Astrocyte of the hippocampus (primary cell): ENCODE measurements at regions not wholly inside any gene's neighbourhood (a gene's known extent, or its start where the extent isn't known, plus 50 kb on each side); places are given as distances from the start of the nearest gene placed in this dataset.
"Not testable (repeated sequence)": the region's sequence is repeated elsewhere in the genome, so short reads cannot be mapped to it uniquely, and the experiment has no call there.

ENCODE experiments used
- DNase-seq: peaks from one replicate; pipeline ENCODE4 v3.0.0; 2011; ENCODE audit warnings: low read depth, low spot score

DNA sequence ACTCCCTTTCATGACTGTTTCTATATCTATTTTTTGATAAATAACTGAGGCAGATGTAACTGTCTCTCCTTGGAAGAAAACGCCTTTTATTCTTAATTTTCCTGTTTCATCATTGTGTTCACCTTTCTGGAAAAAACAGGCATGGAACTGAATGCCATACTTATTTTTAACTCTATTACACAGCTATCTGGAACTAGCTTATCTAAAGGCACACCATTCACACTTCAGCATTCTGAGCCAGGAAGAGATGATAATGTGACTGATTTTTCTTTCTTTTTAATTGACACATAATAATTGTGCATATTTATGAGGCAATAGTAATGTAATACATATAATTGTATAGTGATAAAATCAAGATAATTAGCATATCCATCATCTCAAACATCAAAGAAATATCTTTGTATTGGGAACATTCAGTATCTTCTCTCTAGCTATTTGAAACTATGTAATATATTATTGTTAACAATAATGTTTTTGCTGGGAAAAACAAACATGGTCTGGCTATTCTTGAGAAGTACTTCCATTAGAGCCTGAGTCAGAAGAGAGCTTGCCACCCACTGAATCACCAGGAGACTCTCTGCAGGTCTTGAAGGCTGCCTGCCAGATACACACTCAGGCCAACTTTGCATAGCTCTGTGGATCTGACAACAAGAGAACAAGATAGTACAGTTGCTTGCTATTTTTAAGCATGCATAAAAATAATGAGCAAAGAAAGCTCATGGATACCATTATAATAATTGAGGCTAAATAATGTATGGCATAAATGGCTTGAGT is 501.0 kb upstream of the EDIL3 start:
- DNase-seq: peak; percentile 89

- DNase-seq: no peak
These were observed 497.1 kb upstream of the EDIL3 start for GRCh38 chr5:84881737-84882136.

DNA sequence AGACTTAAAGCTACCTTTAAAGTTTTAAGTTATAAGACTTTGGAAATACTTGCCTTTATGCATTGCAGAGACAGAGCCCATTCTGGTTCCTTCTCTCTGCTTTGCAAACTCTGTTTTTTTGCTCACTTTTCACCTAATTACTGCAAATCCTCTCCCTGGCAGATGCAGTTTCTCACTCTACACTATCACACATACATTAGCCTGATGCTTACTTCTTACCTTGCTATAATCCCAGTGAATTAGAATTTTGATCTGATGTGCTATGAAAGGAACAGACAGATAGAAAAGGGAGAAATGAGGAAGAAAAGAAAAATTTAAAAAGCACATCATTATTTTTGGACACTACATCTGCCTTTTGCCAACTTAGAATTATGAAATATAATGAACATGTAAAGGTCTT is 489.5 kb upstream of the EDIL3 start:
- DNase-seq: no peak

- no peak for DNase-seq
These were observed 488.1 kb upstream of the EDIL3 start for GRCh38 chr5:84872768-84873167.

DNA sequence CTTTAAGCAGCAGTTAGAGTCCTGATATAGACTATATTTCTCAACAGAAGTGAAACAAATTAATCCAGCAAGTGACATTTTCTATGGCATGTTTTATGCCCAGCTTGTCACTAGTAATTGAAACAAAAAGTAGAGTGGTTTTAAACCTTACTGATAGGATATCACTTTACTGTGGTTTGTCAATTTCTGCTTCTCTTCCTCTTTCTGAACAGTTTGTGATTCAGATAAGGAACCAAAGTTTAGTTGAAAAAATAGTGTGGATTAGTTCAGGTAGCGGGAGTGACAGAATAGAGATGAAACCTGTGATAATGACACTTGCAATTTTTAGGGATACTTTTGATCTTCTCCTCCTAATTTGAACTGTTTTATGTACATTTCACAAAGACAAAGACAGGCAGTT is 485.7 kb upstream of the EDIL3 start:
- no peak for DNase-seq

GRCh38 chr5:84869675-84870074 is 485.0 kb upstream of the EDIL3 start:
- DNase-seq: no peak

GRCh38 chr5:84863936-84864335 is 479.3 kb upstream of the EDIL3 start:
- DNase-seq: not testable (repeated sequence)

GRCh38 chr5:84863020-84863419 is 478.3 kb upstream of the EDIL3 start:
- no peak for DNase-seq

DNA sequence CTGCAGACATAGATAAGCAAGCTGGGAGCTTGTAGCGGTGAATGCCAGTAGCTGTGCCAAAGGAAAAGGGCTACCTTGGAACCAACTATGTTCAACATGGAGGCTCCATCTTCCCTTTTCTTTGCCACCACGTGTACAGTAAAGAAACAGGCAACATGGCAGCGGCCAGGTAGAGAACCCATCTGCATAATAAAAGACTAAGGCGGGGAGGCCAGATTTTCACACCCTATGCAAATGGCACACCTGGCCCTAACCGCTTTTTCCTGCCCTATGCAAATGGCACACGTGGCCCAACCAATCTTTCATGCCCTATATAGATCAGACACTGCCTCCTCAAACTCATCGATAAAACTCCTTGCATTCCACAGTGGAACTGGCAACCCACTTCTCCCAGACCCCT is 477.5 kb upstream of the EDIL3 start:
- no peak for DNase-seq

DNA sequence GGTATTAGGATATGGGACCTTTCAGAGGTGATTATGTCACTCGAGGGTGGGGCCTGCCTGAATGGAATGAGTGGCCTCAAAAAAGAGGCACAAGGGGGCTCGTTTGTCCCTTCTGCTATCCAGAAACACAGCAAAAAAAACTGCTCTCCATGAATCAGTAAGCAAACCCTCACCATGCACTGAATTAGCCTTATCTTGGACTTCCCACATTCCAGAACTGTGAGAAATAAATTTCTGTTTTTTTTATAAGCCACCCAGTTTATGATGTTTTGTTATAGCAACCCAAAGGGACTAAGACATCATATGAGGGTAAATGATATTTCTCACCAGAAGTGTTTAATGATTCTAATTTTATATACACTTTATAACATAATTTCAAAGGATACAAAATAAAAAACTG is 476.6 kb upstream of the EDIL3 start:
- DNase-seq: peak; percentile 7

- no peak for DNase-seq
These were observed 474.4 kb upstream of the EDIL3 start for GRCh38 chr5:84859056-84859455.

DNA sequence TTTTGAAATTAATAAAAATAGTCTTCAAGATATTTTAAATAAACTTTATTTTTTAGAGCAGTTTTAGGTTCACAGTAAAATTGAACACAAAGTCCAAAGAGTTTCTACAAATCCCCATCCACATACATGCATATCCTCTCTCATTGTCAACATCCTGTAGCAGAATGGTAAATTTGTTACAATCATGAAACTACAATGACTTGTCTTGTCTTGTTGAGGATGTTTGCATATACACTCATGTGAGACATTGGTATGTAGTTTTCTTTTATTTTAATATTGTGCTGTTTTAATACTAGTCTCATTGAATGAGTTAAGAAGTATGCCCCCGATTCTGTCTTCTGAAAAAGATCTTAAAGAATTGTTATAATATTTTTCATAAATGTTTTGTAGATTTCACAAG is 447.0 kb upstream of the EDIL3 start:
- DNase-seq: no peak

- DNase-seq: no peak
These were observed 445.6 kb upstream of the EDIL3 start for GRCh38 chr5:84830265-84830664.

- peak; percentile 2 for DNase-seq
These were observed 440.9 kb upstream of the EDIL3 start for GRCh38 chr5:84825606-84826005.

DNA sequence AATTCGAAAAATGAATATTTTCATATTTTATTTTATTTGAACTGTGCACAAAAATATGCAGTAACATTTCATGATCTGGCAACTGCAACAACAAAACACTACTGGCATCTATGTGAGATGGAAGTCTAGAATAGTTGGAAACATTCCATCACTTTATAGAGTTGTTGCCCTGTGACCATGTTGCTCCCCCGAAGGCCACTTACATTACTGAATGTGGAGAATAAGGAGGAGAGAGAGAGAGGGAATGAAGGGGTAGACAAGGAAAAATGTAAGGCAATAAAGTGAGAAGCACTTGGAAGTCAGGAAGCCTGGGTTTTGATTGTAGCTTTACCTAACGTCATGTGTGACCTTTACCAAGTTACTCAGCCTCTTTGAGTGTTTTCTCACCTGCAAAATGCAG is 437.2 kb upstream of the EDIL3 start:
- no peak for DNase-seq

DNA sequence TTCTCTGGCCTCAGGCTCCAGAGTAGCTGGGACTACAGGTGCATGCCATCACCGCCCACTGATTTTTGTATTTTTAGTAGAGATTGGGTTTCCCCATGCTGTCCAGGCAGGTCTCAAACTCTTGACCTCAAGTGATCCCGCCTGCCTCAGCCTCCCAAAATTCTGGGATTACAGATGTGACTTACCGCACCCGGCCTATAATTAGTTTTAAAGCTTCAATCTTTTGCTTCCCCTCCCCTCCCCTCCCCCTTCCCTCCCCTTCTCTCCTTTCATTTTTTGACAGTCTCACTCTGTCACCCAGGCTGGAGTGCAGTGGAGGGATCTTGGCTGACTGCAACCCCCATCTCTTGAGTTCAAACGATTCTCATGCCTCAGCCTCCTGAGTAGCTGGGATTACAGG is 433.3 kb upstream of the EDIL3 start:
- no peak for DNase-seq

GRCh38 chr5:84816746-84817547 is 432.3 kb upstream of the EDIL3 start:
- DNase-seq: no peak

GRCh38 chr5:84816160-84816559 is 431.5 kb upstream of the EDIL3 start:
- DNase-seq: no peak

GRCh38 chr5:84805473-84805872 is 420.8 kb upstream of the EDIL3 start:
- DNase-seq: no peak

GRCh38 chr5:84796399-84796798 is 411.7 kb upstream of the EDIL3 start:
- DNase-seq: no peak

- no peak for DNase-seq
These were observed 409.9 kb upstream of the EDIL3 start for GRCh38 chr5:84794486-84795035.

DNA sequence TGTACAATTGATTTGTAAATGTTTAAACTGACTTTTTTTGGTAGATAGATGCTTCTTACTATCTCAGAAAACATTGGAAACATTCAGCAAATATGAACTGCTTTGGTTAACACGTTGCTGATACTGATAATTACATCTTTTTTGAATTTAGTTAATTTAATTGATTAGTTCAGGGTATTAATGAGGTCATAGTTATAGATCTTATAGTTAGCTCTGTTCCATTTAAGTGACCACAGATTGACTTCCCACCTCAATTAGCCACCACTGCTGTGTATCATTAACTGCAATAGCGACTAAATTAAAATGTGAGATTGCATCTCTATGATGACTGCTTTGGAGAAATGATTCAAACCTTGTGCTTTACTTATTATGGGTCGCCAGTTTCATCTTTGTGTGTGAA is 407.1 kb upstream of the EDIL3 start:
- no peak for DNase-seq

DNA sequence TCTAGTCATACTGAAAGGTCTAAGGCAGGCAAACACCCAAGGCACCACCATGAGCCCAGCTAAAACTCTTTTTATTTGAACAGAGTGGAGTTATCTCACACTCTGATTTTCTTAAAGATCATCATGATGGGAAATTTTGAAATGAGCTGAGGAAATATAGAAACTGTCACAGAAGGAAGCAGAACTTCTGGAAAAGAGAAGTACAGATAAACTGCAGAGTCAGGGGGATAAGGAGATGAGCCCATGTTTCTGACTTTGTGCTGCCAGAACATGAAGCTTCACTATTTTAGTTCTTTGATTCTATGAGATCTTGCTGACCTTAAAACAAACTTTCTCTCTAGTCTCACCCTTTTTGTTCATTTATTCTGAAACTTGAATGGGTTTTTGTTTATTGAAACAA is 406.5 kb upstream of the EDIL3 start:
- DNase-seq: no peak
